Panc1 (cell line): ENCODE measurements at regions not wholly inside any gene's neighbourhood (a gene's known extent, or its start where the extent isn't known, plus 50 kb on each side); places are given as distances from the start of the nearest gene placed in this dataset.

ENCODE experiments used
- ATAC-seq: fragments of 200-7000 bp; cut with Tn5 transposase; 2 replicates; pipeline ENCODE4 v1.9.1; 2020; ENCODE audit warnings: mild to moderate bottlenecking, moderate library complexity
- BruUV-seq: library from RNA; stranded (reverse); fragments of 400-500 nt; replicated peaks from 2 replicates; lab custom pipeline; 2021; lab: Mats Ljungman, UMichigan
- CTCF ChIA-PET: fragments of 300-600 bp; sonication (Branson Sonifier 250); formaldehyde crosslinking; loops from one replicate; lab custom pipeline; 2022; ENCODE audit warnings: antibody characterized with exemption; lab: Charles Lee
- POLR2A ChIA-PET: fragments of 300-600 bp; sonication (Branson Sonifier 250); formaldehyde crosslinking; loops from one replicate; lab custom pipeline; 2022; ENCODE audit warnings: antibody characterized with exemption; lab: Charles Lee
- DNase-seq: peaks from one replicate; pipeline ENCODE4 v3.0.0-alpha.2; 2010; ENCODE audit warnings: low read depth, low spot score
- H3K27ac ChIP-seq: 2 replicates; pipeline ENCODE4 v1.5.1; 2011; ENCODE audit warnings: mild to moderate bottlenecking, low read length, inconsistent platforms
- H3K27me3 ChIP-seq: fragments of 200-500 bp; sonication (Bioruptor generic); 2 replicates; pipeline ENCODE4 v1.6.0; 2014; ENCODE audit warnings: low read length, inconsistent platforms; ENCODE audit not compliant: control insufficient read depth, insufficient read depth
- H3K36me3 ChIP-seq: fragments of 200-500 bp; sonication (Bioruptor generic); 2 replicates; pipeline ENCODE4 v1.5.1; 2014; ENCODE audit warnings: inconsistent platforms, mild to moderate bottlenecking, low read length, moderate library complexity; ENCODE audit not compliant: control insufficient read depth, insufficient read depth
- H3K4me1 ChIP-seq: 2 replicates; pipeline ENCODE4 v1.5.1; 2011; ENCODE audit warnings: inconsistent platforms, mild to moderate bottlenecking, low read length, moderate library complexity; ENCODE audit not compliant: control insufficient read depth, insufficient read depth
- H3K4me3 ChIP-seq, 2 experiments: 2 replicates each; pipeline ENCODE4 v1.5.1; 2011 to 2012; ENCODE audit warnings: low read depth in 2 of 2, low read length in 2 of 2, mild to moderate bottlenecking in 2 of 2, inconsistent platforms in 1 of 2, moderate library complexity in 1 of 2
- H3K9me3 ChIP-seq: fragments of 200-500 bp; sonication (Bioruptor generic); 2 replicates; pipeline ENCODE4 v1.5.1; 2014; ENCODE audit warnings: low read depth, mild to moderate bottlenecking, inconsistent platforms, low read length, moderate library complexity; ENCODE audit not compliant: control insufficient read depth, insufficient read depth
- CTCF ChIP-seq: fragments of 450-650 bp; IDR thresholded peaks from 2 replicates; pipeline ENCODE4 v1.5.1; 2017; ENCODE audit warnings: mild to moderate bottlenecking
- POLR2AphosphoS5 ChIP-seq: IDR thresholded peaks from 2 replicates; pipeline ENCODE4 v1.6.1; 2012; ENCODE audit warnings: mild to moderate bottlenecking, low read depth, low read length, moderate library complexity
- REST ChIP-seq, 2 experiments: IDR thresholded peaks; 2 replicates each; pipeline ENCODE4 v1.6.1; 2011 to 2012; ENCODE audit warnings: low read depth in 2 of 2, control low read depth in 1 of 2, low read length in 1 of 2, mild to moderate bottlenecking in 1 of 2, moderate library complexity in 1 of 2; ENCODE audit not compliant: insufficient read depth in 1 of 2
- SIN3A ChIP-seq: IDR thresholded peaks from 2 replicates; pipeline ENCODE4 v1.6.1; 2012; ENCODE audit warnings: low read depth, mild to moderate bottlenecking, low read length, moderate library complexity, borderline replicate concordance; ENCODE audit not compliant: insufficient read depth
- TCF7L2 ChIP-seq: IDR thresholded peaks from 2 replicates; pipeline ENCODE4 v1.6.1; 2011; ENCODE audit warnings: mild to moderate bottlenecking, low read depth, low read length, inconsistent platforms
- in situ Hi-C: cut with HindIII; loops from 2 replicates; pipeline ENCODE4 v1.10.0; 2016; ENCODE audit warnings: low sequenced_read_pairs, low pct_unique_long_range_greater_than_20kb
- intact Hi-C: fragments of 100-400 bp; cut with micrococcal nuclease; formaldehyde crosslinking; loops from one replicate; pipeline ENCODE4 v1.10.0; 2022; ENCODE audit not compliant: unreplicated experiment

- no peak for DNase-seq
- TF ChIP-seq CTCF (no peak), TCF7L2 (no peak), POLR2AphosphoS5 (no peak), SIN3A (no peak), REST (IDR thresholded peaks at IDR 0.05; ENCODE audit: insufficient read depth in 1 of 2, low read depth in 2 of 2, low read length in 1 of 2) (no peak)
- intact Hi-C loops = no loop called here
- Histone ChIP-seq H3K4me3 (no peak overlapping the region), H3K9me3 (no peaks in the 10 kb centered on the region), H3K36me3 (no peaks in the 10 kb centered on the region), H3K27ac (no peak overlapping the region), H3K4me1 (no peaks in the 10 kb centered on the region; the same call in 1 of the 2 replicates), H3K27me3 (no peaks in the 10 kb centered on the region)
- no TSS peak for BruUV-seq
- in situ Hi-C loops = no loop called here
- no peak for ATAC-seq
- ChIA-PET POLR2A (no interaction called here), CTCF (no interaction called here)
Measured at GRCh38 chr6:42502127-42502526, 50.4 kb upstream of the TRERF1 start.
